ENCODE measurements at regions not wholly inside any gene's neighbourhood (a gene's known extent, or its start where the extent isn't known, plus 50 kb on each side); places are given as distances from the start of the nearest gene placed in this dataset.

GRCh38 chr1:163655565-163655964 is 333.8 kb downstream of the NUF2 start:
- no peaks in the 10 kb centered on the region for H3K9me3 ChIP-seq (ENCODE audit: control insufficient read depth in 2 of 2, insufficient read depth in 1 of 2, low read length in 1 of 2)
- H3K4me3 ChIP-seq (ENCODE audit: low read length in 2 of 2) = no peak overlapping the region
- H3K36me3 ChIP-seq (ENCODE audit: control insufficient read depth in 2 of 2, insufficient read depth in 2 of 2, low read length in 1 of 2) = no peaks in the 10 kb centered on the region
- H3K27ac ChIP-seq (ENCODE audit: low read depth in 1 of 2, low read length in 1 of 2) = no peak overlapping the region
- DNase-seq (ENCODE audit: low read depth in 6 of 9, low spot score in 9 of 9) = no peak
- no peaks in the 10 kb centered on the region for H3K4me1 ChIP-seq (ENCODE audit: control insufficient read depth in 2 of 2, insufficient read depth in 2 of 2, low read length in 2 of 2)
- no peaks in the 10 kb centered on the region for H3K27me3 ChIP-seq (ENCODE audit: control insufficient read depth in 2 of 2, insufficient read depth in 1 of 2, low read length in 1 of 2)

- H3K27me3 ChIP-seq (ENCODE audit: control insufficient read depth in 2 of 2, insufficient read depth in 1 of 2, low read length in 1 of 2) = no peaks in the 10 kb centered on the region
- no peaks in the 10 kb centered on the region for H3K4me1 ChIP-seq (ENCODE audit: control insufficient read depth in 2 of 2, insufficient read depth in 2 of 2, low read length in 2 of 2)
- no peak overlapping the region for H3K4me3 ChIP-seq (ENCODE audit: low read length in 2 of 2)
- WGBS = 78% methylated on average over 4 of the region's 4 CpGs
- no peaks in the 10 kb centered on the region for H3K9me3 ChIP-seq (ENCODE audit: control insufficient read depth in 2 of 2, insufficient read depth in 1 of 2, low read length in 1 of 2)
- H3K27ac ChIP-seq (ENCODE audit: low read depth in 1 of 2, low read length in 1 of 2) = no peak overlapping the region
- no peak for DNase-seq (ENCODE audit: low read depth in 6 of 9, low spot score in 9 of 9)
- no peaks in the 10 kb centered on the region for H3K36me3 ChIP-seq (ENCODE audit: control insufficient read depth in 2 of 2, insufficient read depth in 2 of 2, low read length in 1 of 2)
Measured at GRCh38 chr1:163656095-163656759, 334.5 kb downstream of the NUF2 start.

- Histone ChIP-seq H3K27ac (ENCODE audit: low read depth in 1 of 2, low read length in 1 of 2) (no peak overlapping the region), H3K4me1 (ENCODE audit: control insufficient read depth in 2 of 2, insufficient read depth in 2 of 2, low read length in 2 of 2) (no peaks in the 10 kb centered on the region), H3K4me3 (ENCODE audit: low read length in 2 of 2) (no peak overlapping the region), H3K36me3 (ENCODE audit: control insufficient read depth in 2 of 2, insufficient read depth in 2 of 2, low read length in 1 of 2) (no peaks in the 10 kb centered on the region), H3K9me3 (ENCODE audit: control insufficient read depth in 2 of 2, insufficient read depth in 1 of 2, low read length in 1 of 2) (no peaks in the 10 kb centered on the region), H3K27me3 (ENCODE audit: control insufficient read depth in 2 of 2, insufficient read depth in 1 of 2, low read length in 1 of 2) (no peaks in the 10 kb centered on the region)
- WGBS = 86% methylated on average over 3 of the region's 3 CpGs
- no peak for DNase-seq (ENCODE audit: low read depth in 6 of 9, low spot score in 9 of 9)
Measured at GRCh38 chr1:163657719-163658118, 336.0 kb downstream of the NUF2 start.

- Histone ChIP-seq H3K4me3 (ENCODE audit: low read length in 2 of 2) (no peak overlapping the region), H3K36me3 (ENCODE audit: control insufficient read depth in 2 of 2, insufficient read depth in 2 of 2, low read length in 1 of 2) (no peaks in the 10 kb centered on the region), H3K27ac (ENCODE audit: low read depth in 1 of 2, low read length in 1 of 2) (no peak overlapping the region), H3K9me3 (ENCODE audit: control insufficient read depth in 2 of 2, insufficient read depth in 1 of 2, low read length in 1 of 2) (no peaks in the 10 kb centered on the region), H3K4me1 (ENCODE audit: control insufficient read depth in 2 of 2, insufficient read depth in 2 of 2, low read length in 2 of 2) (no peaks in the 10 kb centered on the region), H3K27me3 (ENCODE audit: control insufficient read depth in 2 of 2, insufficient read depth in 1 of 2, low read length in 1 of 2) (no peaks in the 10 kb centered on the region)
- whole genome bisulfite sequencing = 95% methylated on average over 8 of the region's 8 CpGs
- no peak for DNase-seq (ENCODE audit: low read depth in 6 of 9, low spot score in 9 of 9)
Measured at GRCh38 chr1:163661391-163661790, 339.6 kb downstream of the NUF2 start.

- H3K36me3 ChIP-seq (ENCODE audit: control insufficient read depth in 2 of 2, insufficient read depth in 2 of 2, low read length in 1 of 2) = no peaks in the 10 kb centered on the region
- no peaks in the 10 kb centered on the region for H3K4me1 ChIP-seq (ENCODE audit: control insufficient read depth in 2 of 2, insufficient read depth in 2 of 2, low read length in 2 of 2)
- no peaks in the 10 kb centered on the region for H3K27me3 ChIP-seq (ENCODE audit: control insufficient read depth in 2 of 2, insufficient read depth in 1 of 2, low read length in 1 of 2)
- H3K9me3 ChIP-seq (ENCODE audit: control insufficient read depth in 2 of 2, insufficient read depth in 1 of 2, low read length in 1 of 2) = no peaks in the 10 kb centered on the region
- no peak for DNase-seq (ENCODE audit: low read depth in 6 of 9, low spot score in 9 of 9)
- 92% methylated on average over 6 of the region's 6 CpGs for WGBS
- no peak overlapping the region for H3K27ac ChIP-seq (ENCODE audit: low read depth in 1 of 2, low read length in 1 of 2)
- H3K4me3 ChIP-seq (ENCODE audit: low read length in 2 of 2) = no peak overlapping the region
Measured at GRCh38 chr1:163664671-163665335, 343.0 kb downstream of the NUF2 start.

- H3K27me3 ChIP-seq (ENCODE audit: control insufficient read depth in 2 of 2, insufficient read depth in 1 of 2, low read length in 1 of 2) = no peaks in the 10 kb centered on the region
- no peaks in the 10 kb centered on the region for H3K4me1 ChIP-seq (ENCODE audit: control insufficient read depth in 2 of 2, insufficient read depth in 2 of 2, low read length in 2 of 2)
- no peak for DNase-seq (ENCODE audit: low read depth in 6 of 9, low spot score in 9 of 9)
- H3K36me3 ChIP-seq (ENCODE audit: control insufficient read depth in 2 of 2, insufficient read depth in 2 of 2, low read length in 1 of 2) = no peaks in the 10 kb centered on the region
- H3K27ac ChIP-seq (ENCODE audit: low read depth in 1 of 2, low read length in 1 of 2) = no peak overlapping the region
- no peak overlapping the region for H3K4me3 ChIP-seq (ENCODE audit: low read length in 2 of 2)
- 90% methylated on average over 2 of the region's 2 CpGs for WGBS
- H3K9me3 ChIP-seq (ENCODE audit: control insufficient read depth in 2 of 2, insufficient read depth in 1 of 2, low read length in 1 of 2) = no peaks in the 10 kb centered on the region
Measured at GRCh38 chr1:163668472-163668871, 346.7 kb downstream of the NUF2 start.

- no peak overlapping the region for H3K27ac ChIP-seq (ENCODE audit: low read depth in 1 of 2, low read length in 1 of 2)
- H3K9me3 ChIP-seq (ENCODE audit: control insufficient read depth in 2 of 2, insufficient read depth in 1 of 2, low read length in 1 of 2) = no peaks in the 10 kb centered on the region
- DNase-seq (ENCODE audit: low read depth in 6 of 9, low spot score in 9 of 9) = no peak
- no peaks in the 10 kb centered on the region for H3K4me1 ChIP-seq (ENCODE audit: control insufficient read depth in 2 of 2, insufficient read depth in 2 of 2, low read length in 2 of 2)
- H3K36me3 ChIP-seq (ENCODE audit: control insufficient read depth in 2 of 2, insufficient read depth in 2 of 2, low read length in 1 of 2) = no peaks in the 10 kb centered on the region
- no peaks in the 10 kb centered on the region for H3K27me3 ChIP-seq (ENCODE audit: control insufficient read depth in 2 of 2, insufficient read depth in 1 of 2, low read length in 1 of 2)
- H3K4me3 ChIP-seq (ENCODE audit: low read length in 2 of 2) = no peak overlapping the region
- 57% methylated on average over 4 of the region's 4 CpGs for WGBS
Measured at GRCh38 chr1:163670989-163671757, 349.4 kb downstream of the NUF2 start.

- H3K27me3 ChIP-seq (ENCODE audit: control insufficient read depth in 2 of 2, insufficient read depth in 1 of 2, low read length in 1 of 2) = no peaks in the 10 kb centered on the region
- H3K4me3 ChIP-seq (ENCODE audit: low read length in 2 of 2) = no peak overlapping the region
- no peak overlapping the region for H3K27ac ChIP-seq (ENCODE audit: low read depth in 1 of 2, low read length in 1 of 2)
- 94% methylated on average over 9 of the region's 9 CpGs for WGBS
- no peaks in the 10 kb centered on the region for H3K9me3 ChIP-seq (ENCODE audit: control insufficient read depth in 2 of 2, insufficient read depth in 1 of 2, low read length in 1 of 2)
- no peak for DNase-seq (ENCODE audit: low read depth in 6 of 9, low spot score in 9 of 9)
- no peaks in the 10 kb centered on the region for H3K4me1 ChIP-seq (ENCODE audit: control insufficient read depth in 2 of 2, insufficient read depth in 2 of 2, low read length in 2 of 2)
- H3K36me3 ChIP-seq (ENCODE audit: control insufficient read depth in 2 of 2, insufficient read depth in 2 of 2, low read length in 1 of 2) = no peaks in the 10 kb centered on the region
Measured at GRCh38 chr1:163672976-163673758, 351.4 kb downstream of the NUF2 start.

- WGBS = 91% methylated on average over 8 of the region's 8 CpGs
- DNase-seq (ENCODE audit: low read depth in 6 of 9, low spot score in 9 of 9) = no peak
- no peaks in the 10 kb centered on the region for H3K27me3 ChIP-seq (ENCODE audit: control insufficient read depth in 2 of 2, insufficient read depth in 1 of 2, low read length in 1 of 2)
- H3K4me3 ChIP-seq (ENCODE audit: low read length in 2 of 2) = no peak overlapping the region
- no peak overlapping the region for H3K27ac ChIP-seq (ENCODE audit: low read depth in 1 of 2, low read length in 1 of 2)
- no peaks in the 10 kb centered on the region for H3K4me1 ChIP-seq (ENCODE audit: control insufficient read depth in 2 of 2, insufficient read depth in 2 of 2, low read length in 2 of 2)
- H3K9me3 ChIP-seq (ENCODE audit: control insufficient read depth in 2 of 2, insufficient read depth in 1 of 2, low read length in 1 of 2) = no peaks in the 10 kb centered on the region
- no peaks in the 10 kb centered on the region for H3K36me3 ChIP-seq (ENCODE audit: control insufficient read depth in 2 of 2, insufficient read depth in 2 of 2, low read length in 1 of 2)
Measured at GRCh38 chr1:163673759-163674151, 352.0 kb downstream of the NUF2 start.

Data from thymus (tissue), 11 donors.